ENCODE measurements at regions not wholly inside any gene's neighbourhood (a gene's known extent, or its start where the extent isn't known, plus 50 kb on each side); places are given as distances from the start of the nearest gene placed in this dataset.

DNA sequence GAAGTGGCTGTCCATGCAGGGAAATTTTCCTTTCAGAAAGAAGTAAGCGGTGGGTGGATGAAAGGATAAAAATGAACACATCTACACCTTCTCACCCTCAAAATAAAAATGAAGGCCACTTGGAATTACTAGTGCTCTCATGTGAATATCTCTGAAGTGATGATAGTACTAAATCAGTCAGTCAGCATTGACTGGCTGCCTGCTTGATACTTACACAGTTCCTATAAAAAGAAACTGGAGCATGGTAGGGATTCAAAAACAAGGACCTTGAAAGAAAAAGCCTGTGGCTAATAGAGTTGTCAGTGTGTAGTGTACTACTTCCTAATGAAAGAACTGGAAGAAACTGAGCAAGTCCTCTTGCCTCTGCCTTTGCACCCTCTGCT is 239.7 kb downstream of the HLX start:
- H3K4me2 ChIP-seq (ENCODE audit: low read length) = no peak overlapping the region
- TF ChIP-seq EZH2 (IDR thresholded peaks at IDR 0.05; ENCODE audit: borderline replicate concordance, low read length) = no peak
- TF ChIP-seq, protein P1, sequence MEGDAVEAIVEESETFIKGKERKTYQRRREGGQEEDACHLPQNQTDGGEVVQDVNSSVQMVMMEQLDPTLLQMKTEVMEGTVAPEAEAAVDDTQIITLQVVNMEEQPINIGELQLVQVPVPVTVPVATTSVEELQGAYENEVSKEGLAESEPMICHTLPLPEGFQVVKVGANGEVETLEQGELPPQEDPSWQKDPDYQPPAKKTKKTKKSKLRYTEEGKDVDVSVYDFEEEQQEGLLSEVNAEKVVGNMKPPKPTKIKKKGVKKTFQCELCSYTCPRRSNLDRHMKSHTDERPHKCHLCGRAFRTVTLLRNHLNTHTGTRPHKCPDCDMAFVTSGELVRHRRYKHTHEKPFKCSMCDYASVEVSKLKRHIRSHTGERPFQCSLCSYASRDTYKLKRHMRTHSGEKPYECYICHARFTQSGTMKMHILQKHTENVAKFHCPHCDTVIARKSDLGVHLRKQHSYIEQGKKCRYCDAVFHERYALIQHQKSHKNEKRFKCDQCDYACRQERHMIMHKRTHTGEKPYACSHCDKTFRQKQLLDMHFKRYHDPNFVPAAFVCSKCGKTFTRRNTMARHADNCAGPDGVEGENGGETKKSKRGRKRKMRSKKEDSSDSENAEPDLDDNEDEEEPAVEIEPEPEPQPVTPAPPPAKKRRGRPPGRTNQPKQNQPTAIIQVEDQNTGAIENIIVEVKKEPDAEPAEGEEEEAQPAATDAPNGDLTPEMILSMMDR (IDR thresholded peaks at IDR 0.05; ENCODE audit: low read length) = no peak
- no peaks in the 10 kb centered on the region for H3K9me3 ChIP-seq (ENCODE audit: low read length)
- no peaks in the 10 kb centered on the region for H3K36me3 ChIP-seq (ENCODE audit: insufficient read depth, low read length)
- no peaks in the 10 kb centered on the region for H4K20me1 ChIP-seq (ENCODE audit: insufficient read depth, low read length)
- H3K27ac ChIP-seq (ENCODE audit: low read depth, low read length, poor library complexity, severe bottlenecking) = no peak overlapping the region
- H3K27me3 ChIP-seq (ENCODE audit: insufficient read depth, low read length) = no peaks in the 10 kb centered on the region
- H3K9me2 ChIP-seq (ENCODE audit: low read depth, low read length) = no peaks in the 10 kb centered on the region
- H3F3A ChIP-seq (ENCODE audit: insufficient read depth, low read length) = no peaks in the 10 kb centered on the region
- H3K9ac ChIP-seq (ENCODE audit: low read length) = no peak overlapping the region
- H3K4me1 ChIP-seq (ENCODE audit: insufficient read depth, low read length, severe bottlenecking) = no peaks in the 10 kb centered on the region
- H3K4me3 ChIP-seq (ENCODE audit: low read depth, low read length, poor library complexity, severe bottlenecking) = no peak overlapping the region
- no peak overlapping the region for H2AFZ ChIP-seq (ENCODE audit: low read length)
- H3K79me2 ChIP-seq (ENCODE audit: insufficient read depth, low read length) = no peaks in the 10 kb centered on the region

DNA sequence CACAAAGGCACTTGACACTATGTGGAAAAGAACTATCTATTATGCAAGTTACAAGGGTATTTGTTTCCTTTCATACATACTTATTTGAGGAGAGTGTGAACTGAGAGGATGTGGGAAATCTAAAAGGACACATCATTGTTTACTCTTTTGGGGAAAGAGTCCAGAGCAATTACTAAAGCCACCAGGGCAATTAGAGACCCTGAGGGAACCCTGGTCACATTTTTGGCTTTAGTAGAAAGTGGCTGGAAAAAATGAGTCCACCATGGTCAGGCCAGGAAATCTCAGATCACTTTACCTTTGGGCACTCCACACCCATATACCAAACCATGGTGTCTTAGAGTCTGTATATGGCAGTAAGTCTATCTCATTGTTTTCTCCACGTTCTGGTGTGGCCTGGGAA is 243.3 kb downstream of the HLX start:
- no peak overlapping the region for H3K27ac ChIP-seq (ENCODE audit: low read depth, low read length, poor library complexity, severe bottlenecking)
- no peaks in the 10 kb centered on the region for H3K4me1 ChIP-seq (ENCODE audit: insufficient read depth, low read length, severe bottlenecking)
- no peak overlapping the region for H3K9ac ChIP-seq (ENCODE audit: low read length)
- no peaks in the 10 kb centered on the region for H3K79me2 ChIP-seq (ENCODE audit: insufficient read depth, low read length)
- H3K4me2 ChIP-seq (ENCODE audit: low read length) = no peak overlapping the region
- no peak overlapping the region for H2AFZ ChIP-seq (ENCODE audit: low read length)
- H3K9me3 ChIP-seq (ENCODE audit: low read length) = no peaks in the 10 kb centered on the region
- H3F3A ChIP-seq (ENCODE audit: insufficient read depth, low read length) = no peaks in the 10 kb centered on the region
- H4K20me1 ChIP-seq (ENCODE audit: insufficient read depth, low read length) = no peaks in the 10 kb centered on the region
- H3K27me3 ChIP-seq (ENCODE audit: insufficient read depth, low read length) = no peaks in the 10 kb centered on the region
- no peaks in the 10 kb centered on the region for H3K36me3 ChIP-seq (ENCODE audit: insufficient read depth, low read length)
- TF ChIP-seq EZH2 (IDR thresholded peaks at IDR 0.05; ENCODE audit: borderline replicate concordance, low read length) = no peak
- TF ChIP-seq, protein P1 (IDR thresholded peaks at IDR 0.05; ENCODE audit: low read length) = no peak
- H3K9me2 ChIP-seq (ENCODE audit: low read depth, low read length) = no peaks in the 10 kb centered on the region
- H3K4me3 ChIP-seq (ENCODE audit: low read depth, low read length, poor library complexity, severe bottlenecking) = no peak overlapping the region

DNA sequence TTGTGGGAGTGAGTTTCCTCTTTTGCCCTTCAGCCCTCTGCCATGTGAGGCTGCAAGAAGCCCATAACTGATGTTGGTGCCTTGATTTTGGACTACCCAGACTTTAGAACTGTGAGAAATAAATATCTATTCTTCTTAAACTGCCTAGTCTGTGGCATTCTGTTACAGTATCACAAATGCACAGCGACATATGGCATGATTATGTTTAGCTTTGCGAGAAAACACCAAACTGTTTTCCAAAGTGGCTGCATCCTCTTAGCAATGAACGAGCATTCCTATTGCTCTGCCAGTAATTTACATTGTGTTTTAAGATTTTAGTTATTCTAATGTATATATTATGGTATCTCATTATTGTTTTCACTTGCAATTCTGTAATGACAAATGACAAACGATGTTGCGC is 246.7 kb downstream of the HLX start:
- TF ChIP-seq EZH2 (IDR thresholded peaks at IDR 0.05; ENCODE audit: borderline replicate concordance, low read length) = no peak
- TF ChIP-seq, protein P1 (IDR thresholded peaks at IDR 0.05; ENCODE audit: low read length) = no peak
- Histone ChIP-seq H3K27me3 (ENCODE audit: insufficient read depth, low read length) (no peaks in the 10 kb centered on the region), H3K27ac (ENCODE audit: low read depth, low read length, poor library complexity, severe bottlenecking) (no peak overlapping the region)

More for the DNA sequence above, 246.7 kb downstream of the HLX start:
- Histone ChIP-seq H3K9ac (ENCODE audit: low read length) (no peak overlapping the region), H3F3A (ENCODE audit: insufficient read depth, low read length) (no peaks in the 10 kb centered on the region), H2AFZ (ENCODE audit: low read length) (no peak overlapping the region), H3K4me3 (ENCODE audit: low read depth, low read length, poor library complexity, severe bottlenecking) (no peak overlapping the region), H3K4me1 (ENCODE audit: insufficient read depth, low read length, severe bottlenecking) (no peaks in the 10 kb centered on the region), H3K79me2 (ENCODE audit: insufficient read depth, low read length) (no peaks in the 10 kb centered on the region), H3K36me3 (ENCODE audit: insufficient read depth, low read length) (no peaks in the 10 kb centered on the region), H3K4me2 (ENCODE audit: low read length) (no peak overlapping the region), H4K20me1 (ENCODE audit: insufficient read depth, low read length) (no peaks in the 10 kb centered on the region), H3K9me2 (ENCODE audit: low read depth, low read length) (no peaks in the 10 kb centered on the region), H3K9me3 (ENCODE audit: low read length) (no peaks in the 10 kb centered on the region)
